Activated B cell treated with CpG ODN at 0.5 μM for 24 hours (primary cell): ENCODE measurements at regions not wholly inside any gene's neighbourhood (a gene's known extent, or its start where the extent isn't known, plus 50 kb on each side); places are given as distances from the start of the nearest gene placed in this dataset.
"Not testable (repeated sequence)": the region's sequence is repeated elsewhere in the genome, so short reads cannot be mapped to it uniquely, and the experiment has no call there.

Experiments used
- ATAC-seq: fragments of 200-7000 bp; cut with Tn5 transposase; one replicate; pipeline ENCODE4 v1.10.0; 2021; ENCODE audit warnings: low read depth, mild to moderate bottlenecking, moderate library complexity
- CTCF ChIA-PET: fragments of 350-600 bp; sonication (Branson Sonifier 250); formaldehyde crosslinking; loops from one replicate; lab custom pipeline; 2021; ENCODE audit warnings: antibody characterized with exemption; lab: Charles Lee
- POLR2A ChIA-PET: fragments of 350-600 bp; sonication (Branson Sonifier 250); formaldehyde crosslinking; loops from one replicate; lab custom pipeline; 2021; ENCODE audit warnings: antibody characterized with exemption; lab: Charles Lee
- DNase-seq: peaks from one replicate; pipeline ENCODE4 v3.0.0; 2022
- H3K27ac Mint-ChIP-seq: one replicate; pipeline ENCODE4 v1.8.0; 2020; ENCODE audit warnings: mixed read lengths
- H3K27me3 Mint-ChIP-seq: one replicate; pipeline ENCODE4 v1.8.0; 2021; ENCODE audit warnings: mixed read lengths
- H3K36me3 Mint-ChIP-seq: one replicate; pipeline ENCODE4 v1.8.0; 2021; ENCODE audit warnings: low read depth, mixed read lengths
- H3K4me1 Mint-ChIP-seq: one replicate; pipeline ENCODE4 v1.8.0; 2021; ENCODE audit warnings: mixed read lengths
- H3K4me3 Mint-ChIP-seq: one replicate; pipeline ENCODE4 v1.8.0; 2020; ENCODE audit warnings: mild to moderate bottlenecking, mixed read lengths
- H3K9me3 Mint-ChIP-seq: one replicate; pipeline ENCODE4 v1.8.0; 2020; ENCODE audit warnings: mixed read lengths
- CTCF ChIP-seq: fragments of 200-600 bp; IDR thresholded peaks from one replicate; pipeline ENCODE4 v1.8.0; 2022; ENCODE audit warnings: antibody characterized with exemption, mild to moderate bottlenecking
- intact Hi-C: fragments of 100-400 bp; cut with micrococcal nuclease; formaldehyde crosslinking; loops from one replicate; pipeline ENCODE4 v1.15.1; 2024

GRCh38 chr16:66242672-66243071 is 123.8 kb upstream of the CDH5 start:
- Mint-ChIP-seq H3K4me3 (no peak overlapping the region), H3K4me1 (no peaks in the 10 kb centered on the region), H3K36me3 (no peaks in the 10 kb centered on the region), H3K27me3 (peaks cover 4% of the 10 kb centered on the region), H3K9me3 (peaks cover 5% of the 10 kb centered on the region), H3K27ac (no peak overlapping the region)
- ATAC-seq (no peak), DNase-seq (no peak)
- ChIA-PET CTCF (no interaction called here), POLR2A (no interaction called here)
- intact Hi-C loops = no loop called here
- no peak for TF ChIP-seq CTCF

- H3K27ac Mint-ChIP-seq, H3K4me3 Mint-ChIP-seq, CTCF ChIA-PET, H3K9me3 Mint-ChIP-seq, ATAC-seq, H3K36me3 Mint-ChIP-seq, DNase-seq, H3K4me1 Mint-ChIP-seq, intact Hi-C loops, POLR2A ChIA-PET, H3K27me3 Mint-ChIP-seq: not testable (repeated sequence)
Observed at GRCh38 chr16:66242206-66242605, 124.3 kb upstream of the CDH5 start.

GRCh38 chr16:66240631-66241395 is 125.7 kb upstream of the CDH5 start:
- no peak for TF ChIP-seq CTCF
- no peak overlapping the region for H3K4me3 Mint-ChIP-seq
- no peak overlapping the region for H3K27ac Mint-ChIP-seq
- H3K36me3 Mint-ChIP-seq = no peaks in the 10 kb centered on the region
- intact Hi-C loops = no loop called here
- peaks cover 4% of the 10 kb centered on the region for H3K27me3 Mint-ChIP-seq
- H3K4me1 Mint-ChIP-seq = no peaks in the 10 kb centered on the region
- CTCF ChIA-PET = no interaction called here
- ATAC-seq (no peak), DNase-seq (no peak)
- peaks cover 5% of the 10 kb centered on the region for H3K9me3 Mint-ChIP-seq
- POLR2A ChIA-PET = no interaction called here

- Mint-ChIP-seq H3K27me3 (peaks cover 4% of the 10 kb centered on the region), H3K4me1 (no peaks in the 10 kb centered on the region)
Observed at GRCh38 chr16:66240088-66240487, 126.4 kb upstream of the CDH5 start.

GRCh38 chr16:66238696-66239095 is 127.8 kb upstream of the CDH5 start:
- DNase-seq = no peak
- peaks cover 4% of the 10 kb centered on the region for H3K27me3 Mint-ChIP-seq
- TF ChIP-seq CTCF = no peak
- ChIA-PET POLR2A (no interaction called here), CTCF (no interaction called here)
- no peaks in the 10 kb centered on the region for H3K36me3 Mint-ChIP-seq
- no peak overlapping the region for H3K27ac Mint-ChIP-seq
- intact Hi-C loops = no loop called here
- peaks cover 5% of the 10 kb centered on the region for H3K9me3 Mint-ChIP-seq
- H3K4me1 Mint-ChIP-seq = no peaks in the 10 kb centered on the region
- H3K4me3 Mint-ChIP-seq = no peak overlapping the region
- no peak for ATAC-seq

More at GRCh38 chr16:66240088-66240487, 126.4 kb upstream of the CDH5 start:
- ATAC-seq (no peak), DNase-seq (no peak)
- Mint-ChIP-seq H3K4me3 (no peak overlapping the region), H3K9me3 (peaks cover 5% of the 10 kb centered on the region), H3K27ac (no peak overlapping the region), H3K36me3 (no peaks in the 10 kb centered on the region)
- CTCF ChIA-PET = no interaction called here
- intact Hi-C loops = no loop called here
- POLR2A ChIA-PET = no interaction called here
- TF ChIP-seq CTCF = no peak

GRCh38 chr16:66236301-66236700 is 130.2 kb upstream of the CDH5 start:
- Mint-ChIP-seq H3K27me3 (peaks cover 2% of the 10 kb centered on the region), H3K27ac (no peak overlapping the region)
- TF ChIP-seq CTCF = no peak

More at GRCh38 chr16:66236301-66236700, 130.2 kb upstream of the CDH5 start:
- Mint-ChIP-seq H3K9me3 (peaks cover 5% of the 10 kb centered on the region), H3K4me3 (no peak overlapping the region), H3K4me1 (no peaks in the 10 kb centered on the region), H3K36me3 (no peaks in the 10 kb centered on the region)
- intact Hi-C loops = no loop called here
- ChIA-PET POLR2A (no interaction called here), CTCF (no interaction called here)
- ATAC-seq = no peak
- no peak for DNase-seq
